NT2/D1 (cell line): ENCODE measurements at regions not wholly inside any gene's neighbourhood (a gene's known extent, or its start where the extent isn't known, plus 50 kb on each side); places are given as distances from the start of the nearest gene placed in this dataset.

Experiments
- SUZ12 ChIP-seq: IDR thresholded peaks from 2 replicates; pipeline ENCODE4 v1.6.1; 2011; ENCODE audit not compliant: insufficient read length, insufficient read depth; ENCODE audit errors: extremely low read depth
- YY1 ChIP-seq: IDR thresholded peaks from 2 replicates; pipeline ENCODE4 v1.6.1; 2011; ENCODE audit not compliant: insufficient read length, insufficient read depth

DNA sequence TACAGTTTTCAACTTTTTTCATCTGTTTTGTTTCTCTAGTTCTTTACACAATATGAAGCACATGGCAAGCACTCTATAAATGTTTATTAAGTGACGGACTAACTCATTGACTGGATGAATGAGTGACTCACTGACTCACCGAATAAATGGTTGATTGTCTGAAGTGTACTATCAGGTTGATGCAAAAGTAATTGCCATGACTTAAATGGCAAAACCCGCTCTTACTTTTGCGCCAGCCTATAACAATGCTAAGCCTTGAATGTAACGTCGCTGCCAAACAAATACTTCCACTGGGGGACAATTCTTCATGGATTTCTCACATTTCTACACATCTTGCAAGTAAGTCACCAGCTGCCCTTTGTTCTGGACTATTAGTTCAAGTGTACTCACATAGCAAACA lies 109.0 kb upstream of the KCTD3 start:
- TF ChIP-seq SUZ12, result no peak
- TF ChIP-seq YY1, result no peak
